GM18951 (cell line): ENCODE measurements at regions not wholly inside any gene's neighbourhood (a gene's known extent, or its start where the extent isn't known, plus 50 kb on each side); places are given as distances from the start of the nearest gene placed in this dataset.

ENCODE experiments used
- POLR2A ChIP-seq: IDR thresholded peaks from 4 replicates; pipeline ENCODE4 v1.6.1; 2011; ENCODE audit warnings: mild to moderate bottlenecking; ENCODE audit not compliant: insufficient read length, insufficient read depth; ENCODE audit errors: extremely low read depth
- in situ Hi-C: fragments of 300-500 bp; cut with MboI; formaldehyde crosslinking; loops from one replicate; pipeline ENCODE4 v1.12.0; 2022; ENCODE audit warnings: low sequenced_read_pairs, mixed read lengths, inconsistent platforms; ENCODE audit not compliant: unreplicated experiment

DNA sequence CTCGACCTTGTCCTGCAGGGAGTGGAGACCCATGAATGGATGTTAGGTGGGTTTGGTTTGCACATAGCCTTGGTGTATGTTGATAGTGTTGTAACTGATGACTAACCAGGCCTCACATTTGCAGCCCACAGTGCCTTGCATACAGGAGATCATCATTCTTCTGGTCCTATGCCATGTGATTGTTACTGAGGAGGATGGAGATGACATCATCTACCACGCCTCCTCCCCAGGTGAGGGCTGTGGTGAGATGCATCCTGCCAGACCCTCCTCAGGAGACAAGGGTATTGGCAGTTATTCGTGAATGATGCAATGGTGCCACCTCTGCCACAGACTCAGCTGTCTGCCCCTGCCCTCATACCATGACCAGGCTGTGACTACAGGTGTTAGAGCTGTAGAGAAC, 1294.1 kb downstream of the UQCRFS1 start:
- in situ Hi-C loops = no loop called here
- TF ChIP-seq POLR2A = no peak

DNA sequence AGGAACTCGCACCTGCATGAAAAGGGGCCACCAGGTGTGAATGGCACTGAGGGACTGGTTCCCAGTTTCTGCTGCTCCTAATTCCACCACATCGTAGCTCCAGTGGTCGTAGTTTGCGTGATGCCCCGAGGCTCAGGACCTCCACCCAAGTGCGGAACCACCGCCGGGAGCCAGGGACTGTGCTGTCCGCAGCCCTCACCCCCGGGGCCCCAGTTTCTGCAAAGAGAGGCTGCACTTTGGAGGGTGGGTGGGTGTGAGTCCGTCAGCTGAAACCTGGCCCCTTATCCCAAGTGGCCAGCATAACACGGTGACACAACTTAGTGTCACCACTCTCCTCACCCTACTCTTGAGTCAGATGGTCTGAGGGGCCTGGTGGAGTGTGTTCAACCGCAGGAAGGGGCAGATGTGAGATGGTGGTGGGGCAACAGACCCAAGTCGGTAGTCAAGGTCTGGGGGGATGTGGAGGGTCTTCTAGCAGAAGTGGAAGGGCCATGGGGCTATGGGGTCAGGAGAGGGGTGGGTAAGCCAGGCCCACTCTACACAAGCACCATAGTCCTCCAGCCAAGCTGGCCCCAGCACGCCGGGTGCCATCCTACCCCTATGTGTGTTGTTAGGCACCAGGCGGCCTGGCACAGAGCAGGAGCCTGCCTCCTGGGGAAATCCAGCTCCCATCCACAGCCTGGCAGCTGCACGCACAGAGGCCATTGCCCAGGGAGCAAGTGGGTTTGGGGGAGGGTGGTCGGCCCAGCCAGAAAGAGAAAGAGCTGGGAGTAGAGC, 1301.6 kb downstream of the UQCRFS1 start:
- no peak for TF ChIP-seq POLR2A
- in situ Hi-C loops = no loop called here

DNA sequence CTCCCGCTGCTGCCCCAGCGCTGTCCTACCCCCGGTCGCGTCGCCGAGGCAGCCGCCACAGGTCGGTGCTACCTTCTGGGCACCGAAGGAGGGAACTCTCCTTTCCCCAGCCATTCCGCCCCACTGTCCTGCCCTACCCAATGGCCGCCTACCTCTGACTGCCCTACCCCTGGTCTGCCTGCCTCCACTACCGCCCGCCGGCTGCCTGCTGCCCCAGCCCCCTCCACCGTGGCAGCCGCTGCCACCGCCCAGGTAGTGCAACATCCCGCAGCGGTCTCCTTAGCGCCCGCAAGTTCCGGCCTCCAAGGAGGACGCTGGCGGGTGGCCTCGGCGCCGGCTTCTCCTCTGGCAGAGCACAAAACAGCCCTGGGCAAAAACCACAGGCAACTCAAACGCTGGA, 1303.1 kb downstream of the UQCRFS1 start:
- in situ Hi-C loops = no loop called here
- TF ChIP-seq POLR2A = no peak

DNA sequence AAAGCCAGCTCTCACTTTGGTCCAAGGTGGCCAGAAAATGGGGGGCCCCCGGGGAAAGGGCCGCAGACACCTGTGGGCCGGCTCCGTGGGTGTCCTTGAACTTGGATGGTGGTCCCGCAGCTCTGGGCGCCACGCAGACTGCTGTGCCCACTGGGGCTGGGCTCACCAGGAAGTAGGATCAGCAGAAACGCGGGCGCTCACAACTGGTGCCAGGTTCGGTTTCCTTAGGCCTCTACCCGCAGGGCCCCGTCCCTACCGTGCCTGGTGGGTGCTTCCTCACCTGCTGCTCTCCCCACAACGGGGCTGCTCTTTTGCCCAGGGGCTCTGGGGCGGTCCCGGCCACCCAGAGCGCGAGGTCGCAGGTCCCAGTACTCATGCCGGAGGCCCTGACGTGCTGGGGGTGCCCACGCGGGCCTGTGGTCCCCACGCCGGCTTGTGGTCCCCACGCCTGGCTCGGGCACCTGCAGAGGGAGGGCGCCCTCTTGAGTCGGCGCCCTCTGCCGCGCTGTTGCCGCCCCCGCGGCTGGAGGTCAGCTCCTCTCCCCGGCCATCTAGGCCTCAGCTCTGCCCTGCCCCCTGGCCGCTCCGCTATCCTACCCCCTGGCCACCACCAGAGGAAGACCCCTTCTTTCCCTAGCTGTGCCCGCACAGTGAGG, 1303.6 kb downstream of the UQCRFS1 start:
- in situ Hi-C loops = no loop called here
- TF ChIP-seq POLR2A = no peak

DNA sequence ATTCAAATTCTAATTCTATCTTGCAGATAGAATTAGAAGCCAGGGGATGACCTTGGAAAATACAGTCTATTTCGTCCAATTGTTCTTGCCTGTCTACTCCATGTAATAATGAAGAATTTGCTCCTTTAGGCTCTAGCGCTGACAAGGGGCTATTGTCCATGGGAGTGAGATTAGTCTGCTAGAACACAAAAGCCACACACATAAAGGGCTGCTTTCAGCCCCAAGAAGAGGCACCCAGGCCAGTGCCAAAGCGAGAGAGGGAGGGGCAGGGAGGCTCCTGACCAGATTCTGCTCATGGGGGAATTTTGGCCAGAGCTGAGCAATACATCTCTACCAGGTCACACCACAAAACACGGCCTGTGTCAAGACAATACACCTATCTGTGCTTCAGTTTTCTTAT, 1306.9 kb downstream of the UQCRFS1 start:
- no peak for TF ChIP-seq POLR2A
- in situ Hi-C loops = no loop called here

DNA sequence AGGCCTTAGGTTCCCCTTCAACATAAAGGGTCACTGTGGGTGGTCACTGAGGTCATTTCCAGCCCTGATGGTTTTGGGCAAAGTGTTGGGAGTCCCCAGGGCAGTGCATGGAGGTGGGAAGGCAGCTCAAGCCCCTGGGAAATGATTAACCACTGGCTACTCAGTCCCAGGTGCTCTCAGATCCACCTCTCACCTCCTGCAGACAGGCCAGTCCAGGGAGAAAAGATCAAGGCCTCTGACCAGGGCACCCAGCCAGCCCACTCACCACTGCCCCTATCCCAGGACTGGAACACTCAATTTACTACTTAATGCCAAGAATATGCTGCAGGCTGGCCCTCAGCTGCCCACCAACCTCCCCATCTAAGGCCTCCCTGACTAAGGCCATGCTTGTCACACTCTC, 1307.9 kb downstream of the UQCRFS1 start:
- TF ChIP-seq POLR2A = no peak
- in situ Hi-C loops = no loop called here

DNA sequence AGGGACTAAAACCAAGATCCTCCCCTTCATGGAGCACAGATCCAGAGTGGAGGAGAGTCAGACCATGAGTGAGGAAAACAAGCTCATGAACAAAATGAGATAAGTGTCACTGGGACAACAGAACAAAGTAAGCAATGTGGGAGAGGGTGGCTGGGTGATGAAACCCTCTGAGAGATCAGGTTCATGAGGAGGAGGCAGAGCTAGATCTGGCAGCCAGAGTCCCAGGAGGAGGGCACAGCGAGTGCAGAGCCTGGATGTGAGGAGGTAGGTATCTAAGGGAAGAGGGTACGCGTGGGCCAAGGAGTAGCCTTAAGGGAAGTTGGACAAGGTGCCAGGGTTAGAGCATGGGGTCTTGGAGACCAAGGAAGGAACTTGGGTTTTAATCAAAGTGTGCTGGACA, 1311.9 kb downstream of the UQCRFS1 start:
- TF ChIP-seq POLR2A = no peak
- in situ Hi-C loops = no loop called here

DNA sequence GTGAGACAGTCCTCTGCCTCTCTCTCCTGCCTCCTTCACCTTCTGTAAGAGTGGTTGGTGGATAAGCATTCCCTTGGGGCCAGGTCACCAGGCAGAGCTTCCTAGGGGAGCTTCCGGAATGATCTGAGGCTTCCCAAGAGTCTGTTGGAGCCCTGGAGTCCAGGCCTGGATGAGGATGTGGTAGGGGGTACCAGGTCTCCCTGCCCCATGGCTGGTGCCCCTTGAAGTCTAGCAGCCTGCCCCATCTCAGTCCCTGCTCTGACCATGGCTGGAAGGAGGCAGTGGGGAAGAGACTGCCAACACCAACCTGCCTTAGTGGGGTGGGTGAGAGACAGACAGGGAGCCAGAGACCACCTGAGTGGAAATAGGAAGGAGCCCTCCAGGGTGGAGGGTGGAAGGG, 1316.9 kb downstream of the UQCRFS1 start:
- in situ Hi-C loops = no loop called here

DNA sequence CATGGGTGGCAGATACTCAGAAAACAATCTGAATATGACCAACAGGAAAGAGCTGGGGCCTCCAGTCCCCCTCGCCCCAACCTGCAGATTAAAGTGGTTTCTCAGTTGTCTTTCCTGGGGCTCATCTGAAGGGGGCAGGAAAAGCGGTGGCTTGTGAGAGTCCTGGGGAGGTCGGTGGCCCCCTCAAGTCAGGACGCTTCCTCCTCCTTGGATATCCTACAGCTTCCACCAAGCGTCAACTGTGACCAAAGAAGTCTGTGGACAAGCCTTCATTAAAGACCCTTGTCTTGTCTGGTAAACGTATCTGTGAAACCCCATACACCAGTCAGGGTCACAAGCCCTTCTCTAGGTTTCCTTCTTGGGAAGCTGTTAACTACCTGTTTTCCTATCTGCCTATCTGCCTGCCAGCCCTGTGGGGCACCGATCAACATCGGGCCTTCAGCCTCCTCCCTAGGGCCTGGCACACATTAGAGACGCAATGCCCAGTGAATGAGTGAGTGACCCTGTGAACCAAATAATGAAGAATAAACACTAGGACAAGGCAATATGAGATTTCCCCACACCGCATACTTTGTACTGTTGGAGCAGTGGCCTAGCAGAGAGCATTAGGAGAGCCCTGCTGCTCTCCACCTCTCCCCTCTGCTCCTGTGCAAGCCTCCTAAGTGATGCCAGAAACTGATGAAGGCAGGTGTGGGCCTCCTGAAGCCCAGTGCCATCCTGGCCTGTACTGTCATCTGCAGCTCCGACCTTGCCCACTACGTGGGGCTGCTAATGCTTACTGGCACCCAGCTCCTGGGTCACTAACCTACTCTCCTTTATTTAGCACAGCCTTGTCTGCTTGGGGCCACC, 1317.8 kb downstream of the UQCRFS1 start:
- TF ChIP-seq POLR2A = no peak
- in situ Hi-C loops = no loop called here

More for the DNA sequence above, 1316.9 kb downstream of the UQCRFS1 start:
- no peak for TF ChIP-seq POLR2A

DNA sequence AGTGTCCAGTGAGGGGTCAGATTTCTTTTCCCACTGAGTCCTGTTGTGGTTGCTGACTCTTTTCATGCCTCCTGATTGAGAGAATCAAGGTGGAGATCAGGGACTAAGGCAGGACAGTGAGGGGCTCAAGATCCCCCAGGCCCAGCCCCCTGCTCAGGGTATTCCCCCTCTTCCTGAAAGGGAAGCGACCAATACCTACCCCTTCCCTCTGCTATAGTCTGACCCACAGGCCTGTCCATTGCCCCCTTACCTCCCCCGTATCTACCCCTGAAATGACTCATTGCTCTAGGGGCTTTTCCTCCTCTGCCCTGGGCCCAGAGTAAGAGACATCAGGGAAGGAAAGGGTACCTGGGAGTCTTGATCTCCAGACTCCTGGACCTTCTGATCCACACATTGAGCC, 1320.5 kb downstream of the UQCRFS1 start:
- no peak for TF ChIP-seq POLR2A
- in situ Hi-C loops = no loop called here

DNA sequence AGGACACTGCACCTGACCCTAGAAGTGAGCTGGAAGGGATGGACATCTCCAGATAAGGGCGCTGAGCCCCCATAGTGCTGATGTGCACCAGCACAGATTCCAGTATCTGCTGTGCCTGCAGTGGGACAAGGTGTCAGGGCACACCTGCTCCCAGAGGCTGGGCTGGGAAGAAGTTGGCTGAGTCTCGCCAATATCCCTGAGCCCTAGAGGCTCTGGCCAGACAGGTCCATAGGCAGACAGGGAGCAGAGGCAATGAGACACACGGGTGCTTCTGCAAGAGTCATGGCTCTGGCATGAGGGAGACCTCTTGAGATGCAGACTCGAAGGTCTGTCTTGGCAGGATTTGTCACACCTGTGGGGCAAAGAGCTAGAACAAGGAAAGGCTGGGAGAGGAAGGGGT, 1321.5 kb downstream of the UQCRFS1 start:
- in situ Hi-C loops = no loop called here
- TF ChIP-seq POLR2A = no peak

DNA sequence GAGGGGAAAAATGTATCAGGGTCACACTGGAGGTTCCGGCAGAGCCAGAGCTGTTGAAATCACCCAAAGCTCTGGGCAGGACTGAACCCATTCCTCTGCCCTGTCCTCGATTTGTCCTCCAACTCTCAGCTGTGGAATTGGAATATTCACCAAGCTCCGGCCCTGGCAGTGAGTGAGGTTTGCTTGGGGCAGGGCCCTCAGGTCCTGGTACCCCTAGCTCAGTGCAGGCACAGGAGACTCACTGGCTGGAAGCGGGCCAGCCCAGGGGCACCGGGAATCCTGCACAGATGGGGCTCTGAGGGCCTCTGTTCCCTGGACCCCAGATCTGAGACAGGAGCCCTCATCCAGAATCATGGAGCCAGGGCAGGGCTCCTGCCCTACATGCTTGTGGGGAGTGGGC, 1322.3 kb downstream of the UQCRFS1 start:
- in situ Hi-C loops = no loop called here
- TF ChIP-seq POLR2A = no peak

DNA sequence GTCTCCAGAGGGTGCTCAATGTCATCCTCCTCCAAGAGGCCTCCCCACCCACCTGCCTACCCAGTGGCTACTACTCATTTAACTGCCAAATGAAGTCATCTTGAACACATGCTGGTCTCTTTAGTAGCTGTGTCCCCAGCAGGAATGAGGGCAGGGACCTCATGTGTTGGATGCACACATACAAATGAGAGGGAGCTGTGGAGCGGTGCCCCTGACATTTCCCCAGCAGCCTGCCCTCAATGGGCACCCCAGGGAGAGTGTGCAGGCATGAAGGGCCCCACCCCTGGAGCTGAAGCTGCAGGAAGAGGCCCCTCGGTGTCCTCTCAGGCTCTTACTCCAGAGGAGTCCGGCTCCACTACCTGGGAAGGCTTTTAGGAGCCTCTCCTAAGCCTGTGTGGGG, 1322.7 kb downstream of the UQCRFS1 start:
- in situ Hi-C loops = no loop called here
- TF ChIP-seq POLR2A = no peak
